HG02870 (cell line): ENCODE measurements at regions not wholly inside any gene's neighbourhood (a gene's known extent, or its start where the extent isn't known, plus 50 kb on each side); places are given as distances from the start of the nearest gene placed in this dataset.
A peak's percentile ranks its signal among the peaks of the same experiment; 100 is the strongest.

ENCODE experiments used
- ATAC-seq: cut with Tn5 transposase; IDR thresholded peaks from one replicate; pipeline ENCODE4 v1.9.1; 2021; ENCODE audit warnings: mild to moderate bottlenecking, moderate library complexity; ENCODE audit not compliant: unreplicated experiment

- no peak for ATAC-seq
These were observed 181.1 kb upstream of the ARID2 start for GRCh38 chr12:45548426-45548825.

GRCh38 chr12:45549337-45549902 is 180.1 kb upstream of the ARID2 start:
- ATAC-seq, result no peak

GRCh38 chr12:45553204-45553603 is 176.3 kb upstream of the ARID2 start:
- no peak for ATAC-seq

- no peak for ATAC-seq
These were observed 172.5 kb upstream of the ARID2 start for GRCh38 chr12:45557016-45557415.

GRCh38 chr12:45558353-45558752 is 171.2 kb upstream of the ARID2 start:
- ATAC-seq, result no peak

GRCh38 chr12:45559537-45559936 is 170.0 kb upstream of the ARID2 start:
- no peak for ATAC-seq

GRCh38 chr12:45560689-45561088 is 168.8 kb upstream of the ARID2 start:
- ATAC-seq, result no peak

- no peak for ATAC-seq
These were observed 168.0 kb upstream of the ARID2 start for GRCh38 chr12:45561488-45561887.

GRCh38 chr12:45565590-45565989 is 163.9 kb upstream of the ARID2 start:
- no peak for ATAC-seq

- no peak for ATAC-seq
These were observed 163.2 kb upstream of the ARID2 start for GRCh38 chr12:45566257-45566656.

- ATAC-seq, result no peak
These were observed 160.7 kb upstream of the ARID2 start for GRCh38 chr12:45568808-45569207.

- no peak for ATAC-seq
These were observed 159.0 kb upstream of the ARID2 start for GRCh38 chr12:45570501-45570900.

- no peak for ATAC-seq
These were observed 157.4 kb upstream of the ARID2 start for GRCh38 chr12:45572114-45572513.

- no peak for ATAC-seq
These were observed 154.1 kb upstream of the ARID2 start for GRCh38 chr12:45575417-45575816.

- peak; percentile 66 for ATAC-seq
These were observed 153.6 kb upstream of the ARID2 start for GRCh38 chr12:45575823-45576475.

GRCh38 chr12:45577844-45578399 is 151.6 kb upstream of the ARID2 start:
- peak; percentile 30 for ATAC-seq

GRCh38 chr12:45580356-45580969 is 149.0 kb upstream of the ARID2 start:
- no peak for ATAC-seq

GRCh38 chr12:45581112-45581511 is 148.4 kb upstream of the ARID2 start:
- ATAC-seq, result no peak

- ATAC-seq, result no peak
These were observed 147.0 kb upstream of the ARID2 start for GRCh38 chr12:45582536-45582935.

GRCh38 chr12:45582986-45583659 is 146.4 kb upstream of the ARID2 start:
- no peak for ATAC-seq

- no peak for ATAC-seq
These were observed 145.2 kb upstream of the ARID2 start for GRCh38 chr12:45584336-45584735.
